ENCODE measurements at regions not wholly inside any gene's neighbourhood (a gene's known extent, or its start where the extent isn't known, plus 50 kb on each side); places are given as distances from the start of the nearest gene placed in this dataset.
"Not testable (repeated sequence)": the region's sequence is repeated elsewhere in the genome, so short reads cannot be mapped to it uniquely, and the experiment has no call there.

GRCh38 chr22:40094485-40094884 lies 83.2 kb upstream of the TNRC6B start:
- no peaks in the 10 kb centered on the region for H3K27me3 ChIP-seq (ENCODE audit: control insufficient read depth in 2 of 2, insufficient read depth in 2 of 2, low read length in 2 of 2)

GRCh38 chr22:40099887-40100286 lies 77.8 kb upstream of the TNRC6B start:
- H2AFZ ChIP-seq (ENCODE audit: insufficient read depth, low read depth, low read length, poor library complexity, severe bottlenecking); H3K4me1 ChIP-seq (ENCODE audit: control insufficient read depth in 1 of 2, insufficient read depth in 2 of 2, low read length in 2 of 2); H3K9me3 Mint-ChIP-seq; H3K4me3 Mint-ChIP-seq; H3K9ac ChIP-seq (ENCODE audit: insufficient read depth, low read length, poor library complexity, severe bottlenecking); H3K36me3 Mint-ChIP-seq; H3K9me3 ChIP-seq (replicated peaks in 1 of 2; ENCODE audit: control insufficient read depth in 1 of 2, insufficient read depth in 1 of 2, low read length in 2 of 2); H3K27me3 Mint-ChIP-seq (ENCODE audit: low read depth in 3 of 3); H3K4me1 Mint-ChIP-seq; H3K4me3 ChIP-seq (replicated peaks in 1 of 3; ENCODE audit: low read depth in 2 of 3, low read length in 3 of 3); H3K27ac ChIP-seq (ENCODE audit: low read depth in 1 of 2, low read length in 2 of 2); H3K27me3 ChIP-seq (ENCODE audit: control insufficient read depth in 2 of 2, insufficient read depth in 2 of 2, low read length in 2 of 2); DNase-seq; intact Hi-C loops (cut with micrococcal nuclease); H3K27ac Mint-ChIP-seq; H3K4me2 ChIP-seq (replicated peaks; ENCODE audit: extremely low read depth, low read length, poor library complexity, severe bottlenecking); H3K36me3 ChIP-seq (replicated peaks in 1 of 2; ENCODE audit: control insufficient read depth in 1 of 2, insufficient read depth in 2 of 2, low read length in 2 of 2): not testable (repeated sequence)
- no CpG with 5 or more reads among the region's 7 CpGs for WGBS (ENCODE audit: insufficient coverage)
- peaks cover 94% of the 10 kb centered on the region for H4K20me1 ChIP-seq (ENCODE audit: insufficient read depth, low read length)
- peaks cover 43% of the 10 kb centered on the region for H3K79me2 ChIP-seq (ENCODE audit: insufficient read depth, low read length)

More at GRCh38 chr22:40094485-40094884, 83.2 kb upstream of the TNRC6B start:
- no peaks in the 10 kb centered on the region for H3K27me3 Mint-ChIP-seq (ENCODE audit: low read depth in 3 of 3)
- H3K27ac Mint-ChIP-seq, result peak overlapping the region in 2 of 7 donors; percentile 2 to 34
- Histone ChIP-seq H3K79me2 (ENCODE audit: insufficient read depth, low read length) (peaks cover 67% of the 10 kb centered on the region), H3K9ac (ENCODE audit: insufficient read depth, low read length, poor library complexity, severe bottlenecking) (no peak overlapping the region), H3K9me3 (replicated peaks in 1 of 2; ENCODE audit: control insufficient read depth in 1 of 2, insufficient read depth in 1 of 2, low read length in 2 of 2) (no peaks in the 10 kb centered on the region), H2AFZ (ENCODE audit: insufficient read depth, low read depth, low read length, poor library complexity, severe bottlenecking) (no peak overlapping the region), H4K20me1 (ENCODE audit: insufficient read depth, low read length) (peaks cover 100% of the 10 kb centered on the region), H3K4me1 (ENCODE audit: control insufficient read depth in 1 of 2, insufficient read depth in 2 of 2, low read length in 2 of 2) (no peaks in the 10 kb centered on the region), H3K4me2 (replicated peaks; ENCODE audit: extremely low read depth, low read length, poor library complexity, severe bottlenecking) (no peak overlapping the region), H3K36me3 (replicated peaks in 1 of 2; ENCODE audit: control insufficient read depth in 1 of 2, insufficient read depth in 2 of 2, low read length in 2 of 2) (no peaks in the 10 kb centered on the region), H3K4me3 (replicated peaks in 1 of 3; ENCODE audit: low read depth in 2 of 3, low read length in 3 of 3) (no peak overlapping the region), H3K27ac (ENCODE audit: low read depth in 1 of 2, low read length in 2 of 2) (no peak overlapping the region)
- intact Hi-C loops (cut with micrococcal nuclease), result no loop called here
- no peak for DNase-seq
- peaks cover 22% of the 10 kb centered on the region for H3K4me1 Mint-ChIP-seq
- peaks cover 0 to 4% (median 0%) of the 10 kb centered on the region in 7 donors for H3K9me3 Mint-ChIP-seq
- no peaks in the 10 kb centered on the region for H3K36me3 Mint-ChIP-seq
- 0% methylated on average over 1 of the region's 1 CpG for WGBS (ENCODE audit: insufficient coverage)
- H3K4me3 Mint-ChIP-seq, result no peak overlapping the region
- no peak for TF ChIP-seq CTCF (IDR thresholded peaks at IDR 0.05)
